ENCODE measurements at regions not wholly inside any gene's neighbourhood (a gene's known extent, or its start where the extent isn't known, plus 50 kb on each side); places are given as distances from the start of the nearest gene placed in this dataset.

DNA sequence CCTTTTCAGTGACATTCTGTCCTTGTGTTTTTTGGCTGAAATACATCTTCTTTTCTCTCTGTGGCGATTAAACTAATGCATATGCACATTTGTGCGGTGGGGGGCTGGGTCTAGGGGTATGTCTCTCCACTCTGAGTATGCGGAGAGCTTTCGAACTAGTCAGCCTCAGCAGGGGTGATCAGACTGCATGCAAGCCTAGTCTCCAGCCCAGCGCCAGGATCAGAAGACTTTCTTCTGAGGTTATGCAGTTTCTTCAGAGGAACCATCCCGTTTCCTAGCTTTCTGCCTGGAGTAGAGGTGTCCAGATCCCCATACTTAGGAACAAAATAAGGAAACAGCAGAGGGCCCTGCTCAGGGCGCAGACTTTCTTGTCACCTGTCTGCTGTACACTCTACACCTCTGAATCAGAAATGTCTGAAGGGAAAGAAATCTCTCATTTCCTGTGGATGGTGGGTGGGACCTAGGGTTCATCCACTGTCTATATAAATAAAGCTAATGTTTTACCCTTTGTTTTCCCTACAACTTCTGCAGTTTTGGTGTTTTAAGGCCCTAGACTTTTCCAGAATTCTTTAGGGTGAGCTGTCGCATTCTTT, 230.4 kb downstream of the ABHD5 start:
- TF ChIP-seq, protein P1, sequence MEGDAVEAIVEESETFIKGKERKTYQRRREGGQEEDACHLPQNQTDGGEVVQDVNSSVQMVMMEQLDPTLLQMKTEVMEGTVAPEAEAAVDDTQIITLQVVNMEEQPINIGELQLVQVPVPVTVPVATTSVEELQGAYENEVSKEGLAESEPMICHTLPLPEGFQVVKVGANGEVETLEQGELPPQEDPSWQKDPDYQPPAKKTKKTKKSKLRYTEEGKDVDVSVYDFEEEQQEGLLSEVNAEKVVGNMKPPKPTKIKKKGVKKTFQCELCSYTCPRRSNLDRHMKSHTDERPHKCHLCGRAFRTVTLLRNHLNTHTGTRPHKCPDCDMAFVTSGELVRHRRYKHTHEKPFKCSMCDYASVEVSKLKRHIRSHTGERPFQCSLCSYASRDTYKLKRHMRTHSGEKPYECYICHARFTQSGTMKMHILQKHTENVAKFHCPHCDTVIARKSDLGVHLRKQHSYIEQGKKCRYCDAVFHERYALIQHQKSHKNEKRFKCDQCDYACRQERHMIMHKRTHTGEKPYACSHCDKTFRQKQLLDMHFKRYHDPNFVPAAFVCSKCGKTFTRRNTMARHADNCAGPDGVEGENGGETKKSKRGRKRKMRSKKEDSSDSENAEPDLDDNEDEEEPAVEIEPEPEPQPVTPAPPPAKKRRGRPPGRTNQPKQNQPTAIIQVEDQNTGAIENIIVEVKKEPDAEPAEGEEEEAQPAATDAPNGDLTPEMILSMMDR (IDR thresholded peaks at IDR 0.05; ENCODE audit: insufficient read depth, low read depth, low read length, missing control alignments): no peak
- H3K4me3 ChIP-seq (ENCODE audit: low read depth, low read length): no peak overlapping the region
- no peak for DNase-seq (ENCODE audit: low read depth)

DNA sequence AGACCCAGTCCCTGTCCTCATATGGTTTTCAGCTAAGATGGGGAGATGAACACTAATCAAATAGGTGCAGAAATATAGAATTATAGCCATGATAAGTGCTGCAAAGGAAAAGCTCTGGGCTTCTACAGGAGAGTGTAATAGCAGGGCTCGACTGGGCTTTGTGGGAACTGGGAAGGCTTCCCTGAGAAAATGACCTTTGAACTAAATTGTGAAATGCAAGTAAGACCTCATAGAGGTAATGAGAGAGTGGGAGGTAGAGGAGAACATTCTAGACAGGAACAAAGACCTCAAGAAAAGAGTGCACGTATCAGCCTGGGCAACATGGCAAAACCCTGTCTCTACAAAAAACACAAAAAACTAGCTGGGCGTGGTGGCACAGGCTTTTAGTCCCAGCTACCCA, 231.6 kb downstream of the ABHD5 start:
- H3K4me3 ChIP-seq (ENCODE audit: low read depth, low read length): no peak overlapping the region
- DNase-seq (ENCODE audit: low read depth): no peak
- TF ChIP-seq, protein P1 (IDR thresholded peaks at IDR 0.05; ENCODE audit: insufficient read depth, low read depth, low read length, missing control alignments): no peak

DNA sequence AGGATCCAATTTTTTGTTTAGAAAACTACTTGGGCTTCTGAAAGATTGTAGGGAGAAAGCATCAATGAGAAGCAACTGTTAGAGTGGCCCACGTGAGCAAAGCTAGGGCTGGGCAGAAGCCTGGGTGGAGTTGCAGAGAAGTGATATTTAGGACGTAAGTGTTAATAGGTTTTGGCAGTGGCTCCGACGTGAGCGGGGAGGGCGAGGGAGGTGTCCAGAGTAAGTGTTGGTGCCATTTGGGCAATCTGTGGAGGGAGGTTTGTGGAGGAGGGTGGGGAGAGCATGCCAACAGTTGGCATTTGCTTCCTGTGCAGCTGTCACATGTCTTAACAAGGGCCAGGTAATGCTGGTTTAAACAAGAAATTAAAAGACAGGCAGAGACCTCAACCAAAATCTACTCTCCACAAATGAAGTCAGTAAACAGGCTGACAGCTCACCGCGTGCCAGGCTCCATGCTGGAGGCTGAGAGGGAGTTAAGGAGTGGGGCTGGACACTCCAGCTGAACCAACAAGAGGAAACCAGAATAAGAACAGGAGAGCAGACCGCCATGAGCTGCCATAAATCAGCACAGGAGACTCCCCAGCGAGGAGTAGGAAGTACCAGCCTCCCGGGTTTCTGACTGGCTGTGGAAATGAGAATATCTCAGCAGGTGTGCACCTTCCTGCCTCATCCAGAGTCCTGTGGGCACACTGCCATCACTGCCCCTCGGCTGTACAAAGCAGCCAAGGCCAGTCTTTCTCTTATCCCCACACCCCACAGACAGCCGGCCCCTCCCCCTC, 232.6 kb downstream of the ABHD5 start:
- no peak for DNase-seq (ENCODE audit: low read depth)
- no peak overlapping the region for H3K4me3 ChIP-seq (ENCODE audit: low read depth, low read length)
- TF ChIP-seq, protein P1 (IDR thresholded peaks at IDR 0.05; ENCODE audit: insufficient read depth, low read depth, low read length, missing control alignments): no peak

DNA sequence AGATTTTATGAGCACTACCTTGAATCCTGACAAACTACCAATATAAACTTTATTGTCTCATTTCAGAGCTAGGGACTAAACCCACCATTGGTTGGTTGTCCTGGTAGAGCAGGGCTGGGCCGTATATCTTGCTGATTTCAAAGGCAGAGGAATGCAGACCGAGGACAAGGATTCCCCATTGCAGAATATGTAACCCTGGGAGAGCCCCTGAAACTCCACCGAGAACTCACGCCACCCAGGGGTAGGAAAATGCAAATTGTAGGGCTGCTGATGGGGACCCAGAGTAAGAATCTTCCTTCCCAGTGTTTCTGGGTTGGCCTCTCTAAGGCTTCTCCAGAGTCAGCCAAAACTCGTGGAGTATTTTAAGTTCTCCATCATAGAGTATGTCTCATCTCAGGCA, 235.3 kb downstream of the ABHD5 start:
- no peak overlapping the region for H3K4me3 ChIP-seq (ENCODE audit: low read depth, low read length)
- TF ChIP-seq, protein P1 (IDR thresholded peaks at IDR 0.05; ENCODE audit: insufficient read depth, low read depth, low read length, missing control alignments): no peak
- no peak for DNase-seq (ENCODE audit: low read depth)

DNA sequence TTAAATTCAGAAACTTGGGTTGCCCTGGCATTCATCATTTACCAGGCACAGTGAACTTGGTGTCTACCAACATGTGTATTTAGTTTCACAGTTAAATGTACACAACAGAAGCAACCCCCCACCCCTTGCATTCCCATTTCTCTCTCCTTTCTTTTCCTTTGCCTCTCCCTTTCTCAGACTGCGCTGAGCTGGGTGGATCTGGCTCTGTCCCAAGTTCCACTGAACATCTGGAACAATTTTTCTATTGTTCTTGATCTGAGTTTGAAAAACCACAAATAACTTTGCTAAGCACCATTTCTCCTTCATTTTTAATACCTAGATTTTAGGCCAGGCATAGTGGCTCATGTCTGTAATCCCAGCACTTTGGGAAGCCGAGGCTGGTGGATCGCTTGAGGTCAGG, 242.2 kb downstream of the ABHD5 start:
- H3K4me3 ChIP-seq (ENCODE audit: low read depth, low read length): no peak overlapping the region
- TF ChIP-seq, protein P1 (IDR thresholded peaks at IDR 0.05; ENCODE audit: insufficient read depth, low read depth, low read length, missing control alignments): no peak
- no peak for DNase-seq (ENCODE audit: low read depth)

DNA sequence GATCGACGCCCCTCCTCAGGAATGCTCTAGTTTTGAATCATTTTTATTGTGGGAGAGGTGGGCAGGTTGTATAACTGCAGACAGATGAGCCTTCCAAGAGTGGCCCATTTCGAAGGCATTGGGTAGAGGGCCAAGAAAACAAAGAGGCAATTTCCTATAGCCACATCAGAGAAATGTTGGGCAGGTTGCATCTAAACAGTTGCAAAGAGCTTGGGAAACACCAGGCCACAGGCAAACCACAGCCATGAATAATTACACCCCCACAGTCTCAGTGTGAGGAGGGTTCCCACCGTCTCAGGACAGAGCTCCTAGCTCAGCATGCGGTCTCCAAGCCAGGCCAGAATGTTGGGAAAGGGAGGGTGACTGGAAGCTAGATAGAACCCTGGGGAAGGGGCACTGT, 257.3 kb downstream of the ABHD5 start:
- TF ChIP-seq, protein P1 (IDR thresholded peaks at IDR 0.05; ENCODE audit: insufficient read depth, low read depth, low read length, missing control alignments): no peak
- no peak for DNase-seq (ENCODE audit: low read depth)
- no peak overlapping the region for H3K4me3 ChIP-seq (ENCODE audit: low read depth, low read length)
